Fibroblast of lung (primary cell): ENCODE measurements at regions not wholly inside any gene's neighbourhood (a gene's known extent, or its start where the extent isn't known, plus 50 kb on each side); places are given as distances from the start of the nearest gene placed in this dataset.

Source experiments
- DNase-seq, 2 donors: peaks; one replicate each; pipeline versions ENCODE4 v3.0.0 to v3.0.0-alpha.2; 2010; ENCODE audit warnings: low read depth in 2 of 2
- H2AFZ ChIP-seq: 2 replicates; pipeline ENCODE4 v1.5.1; 2012; ENCODE audit warnings: low read length, control low read depth, inconsistent platforms
- H3K27ac ChIP-seq: 2 replicates; pipeline ENCODE4 v1.5.1; 2011; ENCODE audit warnings: low read length, control low read depth; ENCODE audit not compliant: insufficient read depth
- H3K27me3 ChIP-seq: 2 replicates; pipeline ENCODE4 v1.5.1; 2011; ENCODE audit warnings: mild to moderate bottlenecking, low read length; ENCODE audit not compliant: control insufficient read depth, insufficient read depth
- H3K36me3 ChIP-seq: 2 replicates; pipeline ENCODE4 v1.5.1; 2011; ENCODE audit warnings: low read length; ENCODE audit not compliant: control insufficient read depth, insufficient read depth
- H3K4me1 ChIP-seq: 2 replicates; pipeline ENCODE4 v1.5.1; 2011; ENCODE audit warnings: low read length; ENCODE audit not compliant: control insufficient read depth, insufficient read depth; ENCODE audit errors: extremely low read depth
- H3K4me2 ChIP-seq: 2 replicates; pipeline ENCODE4 v1.5.1; 2011; ENCODE audit warnings: low read length, control low read depth; ENCODE audit not compliant: insufficient read depth; ENCODE audit errors: extremely low read depth
- H3K4me3 ChIP-seq, 4 experiments: fragments of 200-600 bp in 1 of 4; sonication (generic) in 1 of 4; replicated peaks in 1 of 4; 2 replicates each; pipeline ENCODE4 v1.5.1; 2011 to 2016; ENCODE audit warnings: low read length in 4 of 4, low read depth in 3 of 4, mild to moderate bottlenecking in 3 of 4, control low read depth in 2 of 4, inconsistent platforms in 1 of 4, mixed read lengths in 1 of 4; ENCODE audit not compliant: insufficient read depth in 1 of 4; ENCODE audit errors: control extremely low read depth in 1 of 4
- H3K79me2 ChIP-seq: 2 replicates; pipeline ENCODE4 v1.5.1; 2012; ENCODE audit warnings: mild to moderate bottlenecking, low read length, inconsistent platforms; ENCODE audit not compliant: control insufficient read depth, insufficient read depth
- H3K9ac ChIP-seq: 2 replicates; pipeline ENCODE4 v1.5.1; 2011; ENCODE audit warnings: mild to moderate bottlenecking, low read length, control low read depth; ENCODE audit not compliant: insufficient read depth
- H3K9me3 ChIP-seq: 2 replicates; pipeline ENCODE4 v1.5.1; 2012; ENCODE audit warnings: low read depth, low read length; ENCODE audit not compliant: control insufficient read depth, insufficient read depth
- H4K20me1 ChIP-seq: 2 replicates; pipeline ENCODE4 v1.5.1; 2011; ENCODE audit warnings: low read length; ENCODE audit not compliant: control insufficient read depth, insufficient read depth; ENCODE audit errors: extremely low read depth
- EZH2 ChIP-seq: IDR thresholded peaks from 2 replicates; pipeline ENCODE4 v1.5.1; 2012; ENCODE audit warnings: low read length, control low read depth, mild to moderate bottlenecking; ENCODE audit errors: missing control alignments
- TF ChIP-seq, protein P1 (sequence below), 2 donors: IDR thresholded peaks in 1 of 2; conservative IDR thresholded peaks in 1 of 2; 1 replicate in 1 of 2; 2 replicates in 1 of 2; pipeline ENCODE4 v1.5.1; 2011 to 2012; ENCODE audit warnings: low read length in 2 of 2, control low read depth in 1 of 2, inconsistent platforms in 1 of 2, low read depth in 1 of 2, mild to moderate bottlenecking in 1 of 2

DNA sequence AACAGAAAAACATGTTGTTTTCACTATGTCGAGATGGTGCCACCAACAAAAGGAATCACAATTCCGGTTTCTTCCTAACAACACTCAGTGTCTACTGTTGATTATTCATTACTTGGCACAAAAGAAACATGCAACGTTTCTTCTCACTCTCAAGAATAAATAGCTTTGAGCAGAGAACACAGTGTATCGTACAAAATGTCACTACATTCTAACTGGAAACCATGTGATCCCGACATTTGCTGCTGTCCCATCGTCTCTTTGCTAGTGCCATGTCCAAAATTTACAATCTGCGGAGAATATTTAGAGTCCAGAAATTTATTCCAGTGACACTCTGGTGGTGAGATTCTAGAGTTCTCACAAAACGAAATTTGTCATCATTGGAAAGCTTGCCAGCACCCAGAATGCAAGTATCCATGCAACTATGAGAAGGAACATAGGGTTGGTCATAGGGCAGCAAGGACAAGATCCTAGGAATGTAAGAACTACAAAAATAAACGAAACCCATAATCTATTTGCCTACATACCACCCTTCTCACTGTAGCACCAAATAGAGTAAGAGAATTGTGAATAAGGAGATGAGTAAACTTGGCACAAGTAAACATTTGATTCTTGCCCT, 505.1 kb downstream of the LTN1 start:
- Histone ChIP-seq H3K4me3 (no peak overlapping the region), H3K36me3 (no peaks in the 10 kb centered on the region), H2AFZ (no peak overlapping the region), H3K9me3 (no peaks in the 10 kb centered on the region), H3K27me3 (no peaks in the 10 kb centered on the region), H3K79me2 (no peaks in the 10 kb centered on the region), H3K27ac (no peak overlapping the region), H3K4me2 (no peak overlapping the region), H3K9ac (no peak overlapping the region), H4K20me1 (no peaks in the 10 kb centered on the region), H3K4me1 (no peaks in the 10 kb centered on the region)
- TF ChIP-seq EZH2 = no peak
- TF ChIP-seq, protein P1, sequence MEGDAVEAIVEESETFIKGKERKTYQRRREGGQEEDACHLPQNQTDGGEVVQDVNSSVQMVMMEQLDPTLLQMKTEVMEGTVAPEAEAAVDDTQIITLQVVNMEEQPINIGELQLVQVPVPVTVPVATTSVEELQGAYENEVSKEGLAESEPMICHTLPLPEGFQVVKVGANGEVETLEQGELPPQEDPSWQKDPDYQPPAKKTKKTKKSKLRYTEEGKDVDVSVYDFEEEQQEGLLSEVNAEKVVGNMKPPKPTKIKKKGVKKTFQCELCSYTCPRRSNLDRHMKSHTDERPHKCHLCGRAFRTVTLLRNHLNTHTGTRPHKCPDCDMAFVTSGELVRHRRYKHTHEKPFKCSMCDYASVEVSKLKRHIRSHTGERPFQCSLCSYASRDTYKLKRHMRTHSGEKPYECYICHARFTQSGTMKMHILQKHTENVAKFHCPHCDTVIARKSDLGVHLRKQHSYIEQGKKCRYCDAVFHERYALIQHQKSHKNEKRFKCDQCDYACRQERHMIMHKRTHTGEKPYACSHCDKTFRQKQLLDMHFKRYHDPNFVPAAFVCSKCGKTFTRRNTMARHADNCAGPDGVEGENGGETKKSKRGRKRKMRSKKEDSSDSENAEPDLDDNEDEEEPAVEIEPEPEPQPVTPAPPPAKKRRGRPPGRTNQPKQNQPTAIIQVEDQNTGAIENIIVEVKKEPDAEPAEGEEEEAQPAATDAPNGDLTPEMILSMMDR (conservative IDR thresholded peaks at IDR 0.05 in 1 of 2, IDR thresholded peaks at IDR 0.05 in 1 of 2; ENCODE audit: low read depth in 1 of 2, low read length in 2 of 2) = no peak
- DNase-seq = peak in 1 of 2 donors; percentile 59

DNA sequence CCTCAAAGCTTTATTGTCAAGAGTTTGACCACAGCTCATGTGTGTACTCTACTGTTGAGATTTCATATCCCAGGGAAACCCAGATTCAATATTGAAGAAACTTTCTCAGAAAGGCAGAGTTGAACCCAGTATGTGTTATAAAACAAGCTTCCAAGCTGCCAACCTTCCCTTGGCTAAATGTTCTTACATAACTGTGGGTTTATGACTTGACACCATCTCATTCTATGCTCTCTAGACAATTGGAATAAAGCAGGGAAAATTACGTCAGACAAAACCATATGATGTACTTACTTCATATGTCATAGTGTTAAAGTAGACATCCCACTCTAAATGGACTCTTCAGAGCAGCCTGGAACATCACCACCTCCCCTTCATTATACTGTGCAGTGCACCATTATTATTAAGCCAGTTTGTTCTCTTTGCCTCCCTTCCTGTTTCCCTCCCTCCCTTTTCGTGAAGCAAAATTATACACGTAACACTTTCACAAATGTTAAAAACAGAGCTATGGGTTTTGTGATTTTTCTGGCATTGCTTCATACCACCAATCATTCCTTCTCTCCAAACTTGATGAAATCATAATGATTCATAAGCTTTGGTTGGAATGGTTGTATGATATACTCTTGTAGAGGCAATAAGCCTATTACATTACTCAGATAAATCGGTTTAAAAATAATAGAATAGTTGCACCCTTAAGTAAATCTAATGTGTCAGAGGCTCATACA, 507.2 kb downstream of the LTN1 start:
- Histone ChIP-seq H2AFZ (no peak overlapping the region), H3K4me1 (no peaks in the 10 kb centered on the region), H3K36me3 (no peaks in the 10 kb centered on the region), H3K9me3 (no peaks in the 10 kb centered on the region), H3K27ac (no peak overlapping the region), H3K79me2 (no peaks in the 10 kb centered on the region), H4K20me1 (no peaks in the 10 kb centered on the region), H3K9ac (no peak overlapping the region), H3K4me2 (no peak overlapping the region), H3K4me3 (no peak overlapping the region), H3K27me3 (no peaks in the 10 kb centered on the region)
- TF ChIP-seq, protein P1 (conservative IDR thresholded peaks at IDR 0.05 in 1 of 2, IDR thresholded peaks at IDR 0.05 in 1 of 2; ENCODE audit: low read depth in 1 of 2, low read length in 2 of 2) = no peak
- no peak for TF ChIP-seq EZH2
- peak; percentile 83 to 84 for DNase-seq

DNA sequence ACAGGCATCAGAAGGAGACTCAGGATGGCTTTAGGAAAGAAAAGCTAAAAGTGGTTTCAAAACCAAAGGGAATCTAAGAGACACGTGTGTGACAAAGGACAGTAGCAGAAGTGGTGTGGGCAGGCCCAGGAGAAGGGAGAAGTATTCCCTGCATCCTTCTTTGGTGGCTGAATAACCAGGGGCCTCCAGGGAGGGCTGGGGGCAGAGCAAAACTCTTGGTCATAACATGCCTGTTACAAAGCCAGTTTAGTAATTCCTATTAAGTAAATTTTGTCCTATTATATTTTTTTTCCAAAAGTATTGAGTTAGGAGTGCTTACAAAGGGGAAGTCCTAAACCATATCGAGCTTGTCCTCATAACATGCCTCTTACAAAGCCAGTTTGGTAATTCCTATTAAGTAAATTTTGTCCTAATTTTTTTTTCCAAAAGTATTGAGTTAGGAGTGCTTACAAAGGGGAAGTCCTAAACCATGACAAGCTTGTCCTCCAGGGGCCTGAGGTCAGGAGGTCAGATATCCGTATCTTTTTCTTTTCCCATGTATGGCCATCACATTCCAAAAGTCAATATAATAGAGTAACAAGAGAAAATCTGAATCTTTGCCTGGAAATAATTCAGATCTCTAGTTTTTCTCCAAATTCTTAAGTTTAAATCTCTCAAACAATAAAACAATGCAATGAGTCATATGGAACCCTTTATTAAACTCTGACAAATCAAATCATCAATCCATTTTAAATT, 509.2 kb downstream of the LTN1 start:
- H2AFZ ChIP-seq = no peak overlapping the region
- no peak for DNase-seq
- H3K36me3 ChIP-seq = no peaks in the 10 kb centered on the region
- H3K27ac ChIP-seq = no peak overlapping the region
- H3K9ac ChIP-seq = no peak overlapping the region
- no peak overlapping the region for H3K4me2 ChIP-seq
- no peaks in the 10 kb centered on the region for H3K9me3 ChIP-seq
- no peak for TF ChIP-seq EZH2
- TF ChIP-seq, protein P1 (conservative IDR thresholded peaks at IDR 0.05 in 1 of 2, IDR thresholded peaks at IDR 0.05 in 1 of 2; ENCODE audit: low read depth in 1 of 2, low read length in 2 of 2) = no peak
- H4K20me1 ChIP-seq = no peaks in the 10 kb centered on the region
- H3K4me3 ChIP-seq = no peak overlapping the region
- H3K27me3 ChIP-seq = no peaks in the 10 kb centered on the region
- no peaks in the 10 kb centered on the region for H3K4me1 ChIP-seq
- H3K79me2 ChIP-seq = no peaks in the 10 kb centered on the region
